Neural cell (in vitro differentiated cells): ENCODE measurements at regions not wholly inside any gene's neighbourhood (a gene's known extent, or its start where the extent isn't known, plus 50 kb on each side); places are given as distances from the start of the nearest gene placed in this dataset.

ENCODE experiments used
- H2AFZ ChIP-seq: fragments of 200-600, 300-800 bp; sonication (generic), shearing (Covaris generic); 2 replicates; pipeline ENCODE4 v1.6.0; 2014; ENCODE audit warnings: low read depth, mild to moderate bottlenecking, antibody characterized with exemption, low read length, moderate library complexity
- H3F3A ChIP-seq: fragments of 200-600 bp; shearing (Covaris generic); 2 replicates; pipeline ENCODE4 v1.6.1; 2016; ENCODE audit warnings: mild to moderate bottlenecking, moderate library complexity, mixed read lengths, antibody characterized with exemption, low read length; ENCODE audit not compliant: insufficient read depth, poor library complexity, severe bottlenecking
- H3K27ac ChIP-seq: fragments of 200-600, 300-800 bp; sonication (generic), shearing (Covaris generic); 2 replicates; pipeline ENCODE4 v1.5.1; 2014; ENCODE audit warnings: mild to moderate bottlenecking, low read length, moderate library complexity
- H3K27me3 ChIP-seq: fragments of 300-800, 200-600 bp; sonication (generic), shearing (Covaris generic); 2 replicates; pipeline ENCODE4 v1.6.0; 2014; ENCODE audit warnings: mild to moderate bottlenecking, low read depth, low read length, moderate library complexity; ENCODE audit not compliant: insufficient read depth
- H3K36me3 ChIP-seq: fragments of 300-800, 200-600 bp; sonication (generic), shearing (Covaris generic); 2 replicates; pipeline ENCODE4 v1.5.1; 2014; ENCODE audit warnings: mild to moderate bottlenecking, antibody characterized with exemption, low read length, moderate library complexity; ENCODE audit not compliant: insufficient read depth
- H3K4me2 ChIP-seq: fragments of 300-800, 200-600 bp; sonication (generic), shearing (Covaris generic); 2 replicates; pipeline ENCODE4 v1.6.0; 2014; ENCODE audit warnings: mild to moderate bottlenecking, low read length
- H3K4me3 ChIP-seq: fragments of 300-800, 200-600 bp; sonication (generic), shearing (Covaris generic); 2 replicates; pipeline ENCODE4 v1.5.1; 2014; ENCODE audit warnings: mild to moderate bottlenecking, low read length, moderate library complexity
- H3K79me2 ChIP-seq: fragments of 200-600 bp; shearing (Covaris generic); replicated peaks from 2 replicates; pipeline ENCODE4 v1.6.0; 2014; ENCODE audit warnings: mild to moderate bottlenecking, low read length, moderate library complexity; ENCODE audit not compliant: insufficient read depth
- H3K9ac ChIP-seq: fragments of 300-800, 200-600 bp; sonication (generic), shearing (Covaris generic); 2 replicates; pipeline ENCODE4 v1.6.1; 2016; ENCODE audit warnings: mild to moderate bottlenecking, low read length, mixed read lengths
- H3K9me2 ChIP-seq: fragments of 200-600 bp; shearing (Covaris generic); 2 replicates; pipeline ENCODE4 v1.6.1; 2016; ENCODE audit warnings: mild to moderate bottlenecking, low read length, mixed read lengths; ENCODE audit not compliant: insufficient read depth
- H3K9me3 ChIP-seq: fragments of 200-600, 300-800 bp; sonication (generic), shearing (Covaris generic); 2 replicates; pipeline ENCODE4 v1.6.1; 2016; ENCODE audit warnings: mild to moderate bottlenecking, mixed run types, low read length, moderate library complexity, mixed read lengths
- H4K20me1 ChIP-seq: fragments of 200-600 bp; shearing (Covaris generic); 2 replicates; pipeline ENCODE4 v1.6.1; 2016; ENCODE audit warnings: mild to moderate bottlenecking, mixed run types; ENCODE audit not compliant: insufficient read depth
- EP300 ChIP-seq: fragments of 450-650 bp; conservative IDR thresholded peaks from 2 replicates; pipeline ENCODE4 v1.6.1; 2014; ENCODE audit warnings: antibody characterized with exemption, mild to moderate bottlenecking, moderate library complexity; ENCODE audit not compliant: poor library complexity, severe bottlenecking
- EZH2 ChIP-seq: fragments of 200-600, 300-800 bp; shearing (Covaris generic), sonication (generic); IDR thresholded peaks from 2 replicates; pipeline ENCODE4 v1.6.1; 2014; ENCODE audit warnings: antibody characterized with exemption, low read length, borderline replicate concordance, mild to moderate bottlenecking; ENCODE audit not compliant: insufficient read depth, poor library complexity, severe bottlenecking
- MXI1 ChIP-seq: fragments of 450-650 bp; conservative IDR thresholded peaks from 2 replicates; pipeline ENCODE4 v1.6.1; 2014; ENCODE audit warnings: antibody characterized with exemption, mild to moderate bottlenecking; ENCODE audit not compliant: poor library complexity, severe bottlenecking
- POLR2AphosphoS5 ChIP-seq: IDR thresholded peaks from 2 replicates; pipeline ENCODE4 v1.6.1; 2012
- RAD21 ChIP-seq: fragments of 450-650 bp; conservative IDR thresholded peaks from 2 replicates; pipeline ENCODE4 v1.6.1; 2014; ENCODE audit warnings: antibody characterized with exemption, mild to moderate bottlenecking, moderate library complexity
- REST ChIP-seq: IDR thresholded peaks from 2 replicates; pipeline ENCODE4 v1.6.1; 2012; ENCODE audit warnings: borderline replicate concordance
- SMC3 ChIP-seq: fragments of 450-650 bp; conservative IDR thresholded peaks from 2 replicates; pipeline ENCODE4 v1.6.1; 2014; ENCODE audit warnings: antibody characterized with exemption, mild to moderate bottlenecking, moderate library complexity; ENCODE audit not compliant: poor library complexity
- TAF1 ChIP-seq: IDR thresholded peaks from 2 replicates; pipeline ENCODE4 v1.6.1; 2012; ENCODE audit warnings: low read depth
- TF ChIP-seq, protein P1 (sequence below): fragments of 450-650 bp; IDR thresholded peaks from 2 replicates; pipeline ENCODE4 v1.5.1; 2014; ENCODE audit warnings: antibody characterized with exemption, mild to moderate bottlenecking, moderate library complexity; ENCODE audit not compliant: poor library complexity, severe bottlenecking

DNA sequence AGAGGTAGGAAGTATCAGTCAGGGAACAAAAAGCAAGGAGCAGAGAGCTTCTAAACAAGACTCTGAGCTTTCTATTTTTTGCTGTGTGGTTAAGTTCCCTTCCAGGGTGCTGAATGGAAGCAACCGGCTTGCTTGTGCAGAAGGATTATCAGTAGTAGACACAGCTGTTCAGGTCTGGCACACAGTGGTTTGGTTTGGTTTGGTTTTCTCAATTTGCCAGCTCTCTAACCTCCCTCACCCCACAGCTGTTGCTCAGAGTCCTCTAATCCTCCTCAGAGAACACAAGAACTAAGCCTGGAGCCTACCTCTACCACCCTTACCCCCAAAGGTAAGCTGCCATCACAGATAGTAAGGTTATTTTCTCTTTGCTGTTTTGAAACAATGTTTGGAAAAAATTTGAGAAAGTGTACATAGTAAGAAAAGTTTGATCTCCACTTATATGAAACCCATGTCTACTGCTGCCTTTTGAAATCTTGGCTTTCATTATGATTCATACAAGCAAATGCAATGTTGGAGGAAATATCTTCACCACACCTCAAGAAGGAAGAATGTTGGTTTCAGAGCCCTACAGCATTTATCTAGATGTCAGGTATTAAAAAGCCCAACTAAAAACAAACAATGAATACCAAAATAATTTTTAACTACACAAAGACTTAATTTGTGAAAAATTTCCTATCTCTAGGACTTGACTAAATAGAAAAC is 255.3 kb downstream of the NR4A2 start:
- no peaks in the 10 kb centered on the region for H3K9me3 ChIP-seq
- no peaks in the 10 kb centered on the region for H3K27me3 ChIP-seq
- H2AFZ ChIP-seq: no peak overlapping the region
- H3K4me3 ChIP-seq: no peak overlapping the region
- no peak overlapping the region for H3K4me2 ChIP-seq
- no peak overlapping the region for H3K9ac ChIP-seq
- H3K79me2 ChIP-seq: no peaks in the 10 kb centered on the region
- no peaks in the 10 kb centered on the region for H4K20me1 ChIP-seq
- no peaks in the 10 kb centered on the region for H3K36me3 ChIP-seq
- H3K27ac ChIP-seq: no peak overlapping the region
- TF ChIP-seq SMC3 (no peak), POLR2AphosphoS5 (no peak), TAF1 (no peak), RAD21 (no peak), EZH2 (no peak), MXI1 (no peak), EP300 (no peak), REST (no peak)
- TF ChIP-seq, protein P1, sequence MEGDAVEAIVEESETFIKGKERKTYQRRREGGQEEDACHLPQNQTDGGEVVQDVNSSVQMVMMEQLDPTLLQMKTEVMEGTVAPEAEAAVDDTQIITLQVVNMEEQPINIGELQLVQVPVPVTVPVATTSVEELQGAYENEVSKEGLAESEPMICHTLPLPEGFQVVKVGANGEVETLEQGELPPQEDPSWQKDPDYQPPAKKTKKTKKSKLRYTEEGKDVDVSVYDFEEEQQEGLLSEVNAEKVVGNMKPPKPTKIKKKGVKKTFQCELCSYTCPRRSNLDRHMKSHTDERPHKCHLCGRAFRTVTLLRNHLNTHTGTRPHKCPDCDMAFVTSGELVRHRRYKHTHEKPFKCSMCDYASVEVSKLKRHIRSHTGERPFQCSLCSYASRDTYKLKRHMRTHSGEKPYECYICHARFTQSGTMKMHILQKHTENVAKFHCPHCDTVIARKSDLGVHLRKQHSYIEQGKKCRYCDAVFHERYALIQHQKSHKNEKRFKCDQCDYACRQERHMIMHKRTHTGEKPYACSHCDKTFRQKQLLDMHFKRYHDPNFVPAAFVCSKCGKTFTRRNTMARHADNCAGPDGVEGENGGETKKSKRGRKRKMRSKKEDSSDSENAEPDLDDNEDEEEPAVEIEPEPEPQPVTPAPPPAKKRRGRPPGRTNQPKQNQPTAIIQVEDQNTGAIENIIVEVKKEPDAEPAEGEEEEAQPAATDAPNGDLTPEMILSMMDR: no peak
- no peaks in the 10 kb centered on the region for H3K9me2 ChIP-seq
- no peaks in the 10 kb centered on the region for H3F3A ChIP-seq

- no peaks in the 10 kb centered on the region for H3K9me2 ChIP-seq
- H3K79me2 ChIP-seq: no peaks in the 10 kb centered on the region
- no peaks in the 10 kb centered on the region for H3K36me3 ChIP-seq
- no peak overlapping the region for H3K4me2 ChIP-seq
- no peak for TF ChIP-seq RAD21
- TF ChIP-seq SMC3: no peak
- no peak for TF ChIP-seq EP300
- TF ChIP-seq EZH2: no peak
- no peak for TF ChIP-seq MXI1
- no peak for TF ChIP-seq POLR2AphosphoS5
- TF ChIP-seq, protein P1: no peak
- no peak for TF ChIP-seq REST
- TF ChIP-seq TAF1: no peak
- H2AFZ ChIP-seq: no peak overlapping the region
- no peak overlapping the region for H3K4me3 ChIP-seq
- H3K9me3 ChIP-seq: no peaks in the 10 kb centered on the region
- H3K9ac ChIP-seq: no peak overlapping the region
- H3F3A ChIP-seq: no peaks in the 10 kb centered on the region
- H4K20me1 ChIP-seq: no peaks in the 10 kb centered on the region
- H3K27me3 ChIP-seq: no peaks in the 10 kb centered on the region
- H3K27ac ChIP-seq: no peak overlapping the region
Measured at GRCh38 chr2:156065912-156066311, 266.6 kb downstream of the NR4A2 start.
